Activated T-helper 9 cell treated with anti-CD3 and anti-CD28 coated beads, Interleukin-2, amount 50 U/mL, for 16 hours (primary cell): ENCODE measurements at regions not wholly inside any gene's neighbourhood (a gene's known extent, or its start where the extent isn't known, plus 50 kb on each side); places are given as distances from the start of the nearest gene placed in this dataset.
"Not testable (repeated sequence)": the region's sequence is repeated elsewhere in the genome, so short reads cannot be mapped to it uniquely, and the experiment has no call there.

ENCODE experiments used
- DNase-seq: peaks from one replicate; pipeline ENCODE4 v3.0.0-alpha.2; 2020; ENCODE audit warnings: low read depth

- DNase-seq, result not testable (repeated sequence)
Observed at GRCh38 chr13:109702030-109702597, 84.3 kb downstream of the IRS2 start.

GRCh38 chr13:109700176-109700575, 86.2 kb downstream of the IRS2 start:
- DNase-seq, result no peak

- no peak for DNase-seq
Observed at GRCh38 chr13:109699628-109700071, 86.7 kb downstream of the IRS2 start.

GRCh38 chr13:109698779-109699178, 87.6 kb downstream of the IRS2 start:
- no peak for DNase-seq

- no peak for DNase-seq
Observed at GRCh38 chr13:109697936-109698335, 88.4 kb downstream of the IRS2 start.

- no peak for DNase-seq
Observed at GRCh38 chr13:109695402-109696190, 90.8 kb downstream of the IRS2 start.

GRCh38 chr13:109694972-109695371, 91.4 kb downstream of the IRS2 start:
- no peak for DNase-seq

GRCh38 chr13:109693213-109693612, 93.2 kb downstream of the IRS2 start:
- DNase-seq, result no peak

GRCh38 chr13:109691689-109692088, 94.7 kb downstream of the IRS2 start:
- DNase-seq, result no peak

GRCh38 chr13:109687559-109688448, 98.6 kb downstream of the IRS2 start:
- no peak for DNase-seq

- no peak for DNase-seq
Observed at GRCh38 chr13:109685203-109685602, 101.2 kb downstream of the IRS2 start.

GRCh38 chr13:109684824-109685202, 101.6 kb downstream of the IRS2 start:
- DNase-seq, result no peak

GRCh38 chr13:109684084-109684823, 102.1 kb downstream of the IRS2 start:
- DNase-seq, result no peak

- DNase-seq, result no peak
Observed at GRCh38 chr13:109682534-109683244, 103.7 kb downstream of the IRS2 start.

GRCh38 chr13:109680930-109681329, 105.5 kb downstream of the IRS2 start:
- DNase-seq, result no peak

- DNase-seq, result no peak
Observed at GRCh38 chr13:109680288-109680687, 106.1 kb downstream of the IRS2 start.

- no peak for DNase-seq
Observed at GRCh38 chr13:109678459-109678858, 107.9 kb downstream of the IRS2 start.

- no peak for DNase-seq
Observed at GRCh38 chr13:109677206-109677605, 109.2 kb downstream of the IRS2 start.

GRCh38 chr13:109673477-109673876, 112.9 kb downstream of the IRS2 start:
- DNase-seq, result no peak

- no peak for DNase-seq
Observed at GRCh38 chr13:109672545-109672944, 113.8 kb downstream of the IRS2 start.

GRCh38 chr13:109671919-109672318, 114.5 kb downstream of the IRS2 start:
- DNase-seq, result no peak
